Activated naive CD4-positive, alpha-beta T cell (primary cell): ENCODE measurements at regions not wholly inside any gene's neighbourhood (a gene's known extent, or its start where the extent isn't known, plus 50 kb on each side); places are given as distances from the start of the nearest gene placed in this dataset.
"Not testable (repeated sequence)": the region's sequence is repeated elsewhere in the genome, so short reads cannot be mapped to it uniquely, and the experiment has no call there.

ENCODE experiments used
- DNase-seq, 4 experiments: peaks; one replicate each; lab custom pipeline; 2025; lab: John Stamatoyannopoulos, UW

GRCh38 chr14:87629788-87630187 lies 363.2 kb downstream of the GALC start:
- no peak for DNase-seq

GRCh38 chr14:87628780-87629179 lies 364.2 kb downstream of the GALC start:
- DNase-seq: no peak

GRCh38 chr14:87628129-87628528 lies 364.9 kb downstream of the GALC start:
- DNase-seq: no peak

- DNase-seq: no peak
Measured at GRCh38 chr14:87626266-87626665, 366.7 kb downstream of the GALC start.

GRCh38 chr14:87623616-87624015 lies 369.4 kb downstream of the GALC start:
- no peak for DNase-seq

- no peak for DNase-seq
Measured at GRCh38 chr14:87617079-87617478, 375.9 kb downstream of the GALC start.

GRCh38 chr14:87615822-87616679 lies 376.9 kb downstream of the GALC start:
- DNase-seq: no peak

- DNase-seq: no peak
Measured at GRCh38 chr14:87615047-87615446, 377.9 kb downstream of the GALC start.

GRCh38 chr14:87613881-87614280 lies 379.1 kb downstream of the GALC start:
- no peak for DNase-seq

GRCh38 chr14:87607056-87607455 lies 385.9 kb downstream of the GALC start:
- DNase-seq: not testable (repeated sequence)

- DNase-seq: no peak
Measured at GRCh38 chr14:87601036-87601435, 391.9 kb downstream of the GALC start.

- no peak for DNase-seq
Measured at GRCh38 chr14:87600240-87600639, 392.7 kb downstream of the GALC start.

GRCh38 chr14:87581298-87581697 lies 411.7 kb downstream of the GALC start:
- DNase-seq: no peak

- no peak for DNase-seq
Measured at GRCh38 chr14:87579036-87579435, 413.9 kb downstream of the GALC start.

GRCh38 chr14:87575378-87575777 lies 417.6 kb downstream of the GALC start:
- DNase-seq: no peak

GRCh38 chr14:87573591-87573990 lies 419.4 kb downstream of the GALC start:
- no peak for DNase-seq

GRCh38 chr14:87567618-87568295 lies 425.2 kb downstream of the GALC start:
- DNase-seq: no peak

GRCh38 chr14:87566991-87567390 lies 426.0 kb downstream of the GALC start:
- no peak for DNase-seq

- DNase-seq: no peak
Measured at GRCh38 chr14:87547536-87547935, 445.4 kb downstream of the GALC start.

GRCh38 chr14:87542288-87542687 lies 450.7 kb downstream of the GALC start:
- no peak for DNase-seq

- no peak for DNase-seq
Measured at GRCh38 chr14:87540339-87540738, 452.6 kb downstream of the GALC start.

- DNase-seq: no peak
Measured at GRCh38 chr14:87529081-87529480, 463.9 kb downstream of the GALC start.

GRCh38 chr14:87526731-87527130 lies 466.3 kb downstream of the GALC start:
- DNase-seq: no peak
